Osteoblast (primary cell): ENCODE measurements at regions not wholly inside any gene's neighbourhood (a gene's known extent, or its start where the extent isn't known, plus 50 kb on each side); places are given as distances from the start of the nearest gene placed in this dataset.
"Not testable (repeated sequence)": the region's sequence is repeated elsewhere in the genome, so short reads cannot be mapped to it uniquely, and the experiment has no call there.

Source experiments
- DNase-seq: peaks from one replicate; pipeline ENCODE4 v3.0.0; 2011; ENCODE audit warnings: low spot score, mixed read lengths; ENCODE audit not compliant: insufficient read length; ENCODE audit errors: missing footprints
- H2AFZ ChIP-seq: 2 replicates; pipeline ENCODE4 v1.6.0; 2011; ENCODE audit warnings: mild to moderate bottlenecking, low read length
- H3K27ac ChIP-seq: 2 replicates; pipeline ENCODE4 v1.5.1; 2011; ENCODE audit warnings: mild to moderate bottlenecking, low read depth, low read length, moderate library complexity
- H3K27me3 ChIP-seq: 2 replicates; pipeline ENCODE4 v1.6.0; 2012; ENCODE audit warnings: mild to moderate bottlenecking, control low read depth, inconsistent platforms, low read length, moderate library complexity; ENCODE audit not compliant: insufficient read depth
- H3K36me3 ChIP-seq: 2 replicates; pipeline ENCODE4 v1.5.1; 2011; ENCODE audit warnings: mild to moderate bottlenecking, low read length, control low read depth, moderate library complexity; ENCODE audit not compliant: insufficient read depth
- H3K4me1 ChIP-seq: 2 replicates; pipeline ENCODE4 v1.5.1; 2011; ENCODE audit warnings: mild to moderate bottlenecking, low read length, control low read depth, moderate library complexity; ENCODE audit not compliant: insufficient read depth
- H3K4me2 ChIP-seq: 2 replicates; pipeline ENCODE4 v1.6.0; 2011; ENCODE audit warnings: mild to moderate bottlenecking, low read length; ENCODE audit not compliant: insufficient read depth
- H3K4me3 ChIP-seq: fragments of 200-600 bp; sonication (generic); 3 replicates; pipeline ENCODE4 v1.5.1; 2012; ENCODE audit warnings: mild to moderate bottlenecking, low read length, inconsistent platforms; ENCODE audit not compliant: insufficient read depth
- H3K79me2 ChIP-seq: 2 replicates; pipeline ENCODE4 v1.6.0; 2012; ENCODE audit warnings: mild to moderate bottlenecking, low read length, control low read depth, inconsistent platforms; ENCODE audit not compliant: insufficient read depth
- H3K9me3 ChIP-seq: 2 replicates; pipeline ENCODE4 v1.5.1; 2011; ENCODE audit warnings: low read depth, low read length, control low read depth
- H4K20me1 ChIP-seq: 2 replicates; pipeline ENCODE4 v1.6.0; 2012; ENCODE audit warnings: mild to moderate bottlenecking, low read length, control low read depth; ENCODE audit not compliant: insufficient read depth
- TF ChIP-seq, protein P1 (sequence below): IDR thresholded peaks from 2 replicates; pipeline ENCODE4 v1.5.1; 2011; ENCODE audit warnings: mild to moderate bottlenecking, low read depth, low read length, moderate library complexity; ENCODE audit errors: extremely low read depth

DNA sequence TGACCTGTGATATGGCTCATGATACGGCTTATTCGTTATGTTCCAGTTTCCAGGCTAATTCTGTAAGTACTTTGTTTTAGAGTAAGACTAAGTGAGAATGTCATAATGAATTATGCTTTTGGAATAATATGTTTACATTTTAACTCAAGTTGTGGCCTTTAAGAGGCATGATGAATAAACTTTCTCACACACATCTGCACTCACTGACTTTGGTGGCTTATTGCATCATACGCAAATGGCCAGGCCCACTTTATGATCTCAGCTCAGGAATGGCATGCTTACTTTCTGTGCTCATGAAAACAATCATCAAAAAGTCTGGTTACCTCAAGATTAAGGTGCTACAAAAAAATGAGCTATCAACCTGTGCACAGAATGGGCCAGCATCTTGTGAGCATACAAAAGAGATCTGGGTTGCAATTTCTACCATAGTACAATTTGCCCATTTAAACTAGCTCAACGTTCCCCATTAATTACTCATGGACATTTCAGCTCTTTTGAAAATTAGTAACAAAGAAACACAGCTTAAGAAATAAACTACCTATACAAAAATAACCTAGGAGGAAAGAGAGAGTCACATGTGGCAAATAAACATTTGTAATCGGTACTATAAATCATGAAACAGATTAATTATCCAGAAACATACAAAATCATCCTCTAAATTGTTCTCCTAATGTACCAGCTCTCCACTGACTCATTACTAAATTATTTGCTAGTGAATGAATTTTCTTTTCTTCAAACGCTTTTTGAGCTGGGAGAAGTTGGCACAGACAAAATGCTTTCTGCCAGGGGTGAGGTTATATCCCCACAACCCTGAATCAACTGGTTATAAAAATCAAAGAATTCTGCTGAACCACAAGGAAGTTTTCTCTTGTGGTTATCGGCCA lies 439.0 kb upstream of the ADAMTS9 start:
- H3K4me3 ChIP-seq: no peak overlapping the region

DNA sequence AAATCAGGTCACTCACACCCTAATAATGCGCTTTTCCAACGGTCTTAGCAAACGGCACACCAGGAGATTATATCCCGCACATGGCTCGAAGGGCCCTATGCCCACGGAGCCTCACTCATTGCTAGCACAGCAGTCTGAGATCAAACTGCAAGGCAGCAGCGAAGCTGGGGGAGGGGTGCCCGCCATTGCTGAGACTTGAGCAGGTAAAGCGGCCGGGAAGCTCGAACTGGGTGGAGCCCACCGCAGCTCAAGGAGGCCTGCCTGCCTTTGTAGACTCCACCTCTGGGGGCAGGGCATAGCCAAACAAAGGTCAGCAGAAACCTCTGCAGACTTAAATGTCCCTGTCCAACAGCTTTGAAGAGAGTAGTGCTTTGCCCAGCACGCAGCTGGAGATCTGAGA lies 432.4 kb upstream of the ADAMTS9 start:
- H2AFZ ChIP-seq, H3K36me3 ChIP-seq, H3K4me1 ChIP-seq, H3K4me3 ChIP-seq, H3K27me3 ChIP-seq, DNase-seq, H3K9me3 ChIP-seq, H4K20me1 ChIP-seq, H3K4me2 ChIP-seq, H3K79me2 ChIP-seq, H3K27ac ChIP-seq: not testable (repeated sequence)

More for the DNA sequence above, 439.0 kb upstream of the ADAMTS9 start:
- Histone ChIP-seq H3K4me1 (no peaks in the 10 kb centered on the region), H3K27ac (no peak overlapping the region), H4K20me1 (no peaks in the 10 kb centered on the region), H3K27me3 (no peaks in the 10 kb centered on the region), H2AFZ (no peak overlapping the region), H3K9me3 (no peaks in the 10 kb centered on the region), H3K36me3 (no peaks in the 10 kb centered on the region), H3K79me2 (no peaks in the 10 kb centered on the region), H3K4me2 (no peak overlapping the region)
- DNase-seq: no peak
- TF ChIP-seq, protein P1, sequence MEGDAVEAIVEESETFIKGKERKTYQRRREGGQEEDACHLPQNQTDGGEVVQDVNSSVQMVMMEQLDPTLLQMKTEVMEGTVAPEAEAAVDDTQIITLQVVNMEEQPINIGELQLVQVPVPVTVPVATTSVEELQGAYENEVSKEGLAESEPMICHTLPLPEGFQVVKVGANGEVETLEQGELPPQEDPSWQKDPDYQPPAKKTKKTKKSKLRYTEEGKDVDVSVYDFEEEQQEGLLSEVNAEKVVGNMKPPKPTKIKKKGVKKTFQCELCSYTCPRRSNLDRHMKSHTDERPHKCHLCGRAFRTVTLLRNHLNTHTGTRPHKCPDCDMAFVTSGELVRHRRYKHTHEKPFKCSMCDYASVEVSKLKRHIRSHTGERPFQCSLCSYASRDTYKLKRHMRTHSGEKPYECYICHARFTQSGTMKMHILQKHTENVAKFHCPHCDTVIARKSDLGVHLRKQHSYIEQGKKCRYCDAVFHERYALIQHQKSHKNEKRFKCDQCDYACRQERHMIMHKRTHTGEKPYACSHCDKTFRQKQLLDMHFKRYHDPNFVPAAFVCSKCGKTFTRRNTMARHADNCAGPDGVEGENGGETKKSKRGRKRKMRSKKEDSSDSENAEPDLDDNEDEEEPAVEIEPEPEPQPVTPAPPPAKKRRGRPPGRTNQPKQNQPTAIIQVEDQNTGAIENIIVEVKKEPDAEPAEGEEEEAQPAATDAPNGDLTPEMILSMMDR: no peak

DNA sequence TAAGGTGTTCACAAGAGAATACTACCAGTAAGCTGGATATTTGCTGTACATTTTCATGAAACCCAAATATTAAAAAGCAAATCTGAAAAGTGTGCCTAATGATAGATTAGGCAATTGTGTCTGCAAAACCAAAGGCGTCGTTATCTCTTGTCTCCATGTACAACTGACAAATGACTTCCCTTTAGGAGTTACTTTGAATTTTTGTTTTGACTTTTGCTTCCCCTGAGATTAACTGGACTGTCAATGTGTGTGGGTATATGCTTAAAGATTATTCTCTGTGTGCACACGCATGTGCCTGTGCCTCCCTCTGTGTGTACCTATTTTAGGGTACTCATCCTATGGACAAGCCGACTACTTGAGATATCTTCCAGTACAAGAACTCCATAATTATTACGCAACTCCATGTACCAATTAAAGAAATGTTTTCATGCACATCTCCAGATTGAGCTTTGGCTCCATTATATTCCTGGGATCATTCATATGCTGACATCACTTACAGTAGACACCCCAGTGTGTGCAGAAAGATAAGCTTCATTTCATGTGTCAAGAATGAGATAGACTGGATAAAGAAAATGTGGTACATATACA lies 431.2 kb upstream of the ADAMTS9 start:
- Histone ChIP-seq H3K36me3 (no peaks in the 10 kb centered on the region), H3K27ac (no peak overlapping the region), H3K4me1 (no peaks in the 10 kb centered on the region), H4K20me1 (no peaks in the 10 kb centered on the region), H3K9me3 (no peaks in the 10 kb centered on the region), H3K79me2 (no peaks in the 10 kb centered on the region), H3K4me3 (no peak overlapping the region), H2AFZ (no peak overlapping the region), H3K4me2 (no peak overlapping the region), H3K27me3 (no peaks in the 10 kb centered on the region)
- no peak for DNase-seq
- TF ChIP-seq, protein P1: no peak

DNA sequence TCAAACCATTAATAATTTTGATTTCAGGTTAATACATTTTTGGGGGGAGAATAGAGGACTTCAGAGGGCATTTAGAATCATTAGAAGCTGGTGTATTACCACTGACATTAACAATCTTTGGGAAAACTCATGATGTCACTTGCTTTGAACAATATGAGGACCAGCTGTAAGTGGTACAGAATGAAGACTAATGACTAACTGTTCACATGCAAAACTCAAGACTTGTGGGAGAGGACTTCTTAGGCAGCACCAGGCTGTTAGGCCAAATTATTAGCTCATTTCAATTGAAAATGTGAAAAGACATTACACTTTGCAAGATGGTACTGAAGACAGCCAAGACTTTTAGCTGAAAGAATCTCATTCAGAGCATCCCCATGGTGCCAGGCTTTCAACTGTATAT lies 426.2 kb upstream of the ADAMTS9 start:
- Histone ChIP-seq H3K27ac (no peak overlapping the region), H3K36me3 (no peaks in the 10 kb centered on the region), H3K27me3 (no peaks in the 10 kb centered on the region), H3K4me2 (no peak overlapping the region), H3K9me3 (no peaks in the 10 kb centered on the region), H4K20me1 (no peaks in the 10 kb centered on the region), H2AFZ (no peak overlapping the region), H3K4me3 (no peak overlapping the region), H3K79me2 (no peaks in the 10 kb centered on the region), H3K4me1 (no peaks in the 10 kb centered on the region)
- TF ChIP-seq, protein P1: no peak
- no peak for DNase-seq
